ENCODE measurements at regions not wholly inside any gene's neighbourhood (a gene's known extent, or its start where the extent isn't known, plus 50 kb on each side); places are given as distances from the start of the nearest gene placed in this dataset.
A peak's percentile ranks its signal among the peaks of the same experiment; 100 is the strongest.

DNA sequence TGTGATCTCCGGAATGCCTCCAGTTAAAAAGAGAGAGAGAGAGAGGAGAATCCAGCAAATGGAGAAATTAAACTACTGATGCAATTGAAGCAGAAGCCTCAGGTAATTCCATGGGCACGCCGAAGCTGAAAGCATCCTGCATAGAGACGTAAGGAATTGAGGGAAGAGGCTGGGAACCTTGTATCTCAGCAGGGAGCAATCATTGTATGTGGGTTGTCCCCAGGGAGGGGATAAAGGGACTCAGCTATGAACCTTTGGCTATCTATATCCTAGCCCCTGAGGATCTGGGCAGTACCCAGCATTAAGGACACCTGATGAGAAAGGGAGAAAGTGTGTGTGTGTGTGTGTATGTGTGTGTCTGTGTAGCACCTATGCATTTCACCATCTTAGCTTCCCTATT, 95.8 kb upstream of the ATXN7L3B start:
- TF ChIP-seq, protein P1, sequence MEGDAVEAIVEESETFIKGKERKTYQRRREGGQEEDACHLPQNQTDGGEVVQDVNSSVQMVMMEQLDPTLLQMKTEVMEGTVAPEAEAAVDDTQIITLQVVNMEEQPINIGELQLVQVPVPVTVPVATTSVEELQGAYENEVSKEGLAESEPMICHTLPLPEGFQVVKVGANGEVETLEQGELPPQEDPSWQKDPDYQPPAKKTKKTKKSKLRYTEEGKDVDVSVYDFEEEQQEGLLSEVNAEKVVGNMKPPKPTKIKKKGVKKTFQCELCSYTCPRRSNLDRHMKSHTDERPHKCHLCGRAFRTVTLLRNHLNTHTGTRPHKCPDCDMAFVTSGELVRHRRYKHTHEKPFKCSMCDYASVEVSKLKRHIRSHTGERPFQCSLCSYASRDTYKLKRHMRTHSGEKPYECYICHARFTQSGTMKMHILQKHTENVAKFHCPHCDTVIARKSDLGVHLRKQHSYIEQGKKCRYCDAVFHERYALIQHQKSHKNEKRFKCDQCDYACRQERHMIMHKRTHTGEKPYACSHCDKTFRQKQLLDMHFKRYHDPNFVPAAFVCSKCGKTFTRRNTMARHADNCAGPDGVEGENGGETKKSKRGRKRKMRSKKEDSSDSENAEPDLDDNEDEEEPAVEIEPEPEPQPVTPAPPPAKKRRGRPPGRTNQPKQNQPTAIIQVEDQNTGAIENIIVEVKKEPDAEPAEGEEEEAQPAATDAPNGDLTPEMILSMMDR (IDR thresholded peaks at IDR 0.05; ENCODE audit: poor library complexity, severe bottlenecking), result no peak
- TF ChIP-seq SMC3 (conservative IDR thresholded peaks at IDR 0.05; ENCODE audit: poor library complexity) (no peak), EZH2 (IDR thresholded peaks at IDR 0.05; ENCODE audit: borderline replicate concordance, insufficient read depth, low read length, poor library complexity, severe bottlenecking) (no peak), RAD21 (conservative IDR thresholded peaks at IDR 0.05) (no peak), POLR2AphosphoS5 (IDR thresholded peaks at IDR 0.05) (peak; percentile 13), MXI1 (conservative IDR thresholded peaks at IDR 0.05; ENCODE audit: poor library complexity, severe bottlenecking) (no peak), TAF1 (IDR thresholded peaks at IDR 0.05; ENCODE audit: low read depth) (no peak)

Data from neural cell (in vitro differentiated cells).